CD4-positive, alpha-beta T cell (primary cell): ENCODE measurements at regions not wholly inside any gene's neighbourhood (a gene's known extent, or its start where the extent isn't known, plus 50 kb on each side); places are given as distances from the start of the nearest gene placed in this dataset.

Source experiments
- ATAC-seq: fragments of 200-7000 bp; cut with Tn5 transposase; one replicate; pipeline ENCODE4 v1.10.0; 2022; ENCODE audit warnings: mild to moderate bottlenecking; ENCODE audit not compliant: poor library complexity
- CTCF ChIA-PET: fragments of 350-600 bp; sonication (Branson Sonifier 250); formaldehyde crosslinking; loops from one replicate; lab custom pipeline; 2021; ENCODE audit warnings: antibody characterized with exemption, inconsistent platforms; lab: Charles Lee
- POLR2A ChIA-PET: fragments of 350-600 bp; sonication (Branson Sonifier 250); formaldehyde crosslinking; loops from one replicate; lab custom pipeline; 2021; ENCODE audit warnings: antibody characterized with exemption, inconsistent platforms; lab: Charles Lee
- DNase-seq, 14 experiments: peaks; one replicate each; pipeline ENCODE4 v3.0.0-alpha.2; 2013 to 2020; ENCODE audit warnings: mixed read lengths in 2 of 14
- H3K27ac ChIP-seq, 2 donors: one replicate each; pipeline versions ENCODE4 v1.5.1 to v1.7.0; 2013; ENCODE audit warnings: low read length in 2 of 2, low read depth in 1 of 2, mild to moderate bottlenecking in 1 of 2
- H3K27me3 ChIP-seq, 2 experiments: 1 replicate in 1 of 2; 2 replicates in 1 of 2; pipeline versions ENCODE4 v1.6.1 to v1.7.0; 2013; ENCODE audit warnings: low read length in 2 of 2, control low read depth in 1 of 2, mild to moderate bottlenecking in 1 of 2, moderate library complexity in 1 of 2; ENCODE audit not compliant: insufficient read depth in 2 of 2, control insufficient read depth in 1 of 2
- H3K36me3 ChIP-seq: one replicate; pipeline ENCODE4 v1.6.1; 2013; ENCODE audit warnings: low read length, control low read depth; ENCODE audit not compliant: insufficient read depth
- H3K4me1 ChIP-seq: one replicate; pipeline ENCODE4 v1.6.1; 2013; ENCODE audit warnings: low read length, control low read depth; ENCODE audit not compliant: insufficient read depth
- H3K4me3 ChIP-seq: one replicate; pipeline ENCODE4 v1.5.1; 2013; ENCODE audit warnings: mild to moderate bottlenecking, low read length, moderate library complexity
- H3K9me3 ChIP-seq, 2 experiments: 1 replicate in 1 of 2; 2 replicates in 1 of 2; pipeline versions ENCODE4 v1.6.1 to v1.7.0; 2013; ENCODE audit warnings: low read length in 2 of 2, mild to moderate bottlenecking in 2 of 2, control low read depth in 1 of 2, moderate library complexity in 1 of 2; ENCODE audit not compliant: control insufficient read depth in 1 of 2, insufficient read depth in 1 of 2
- H3K27ac Mint-ChIP-seq: one replicate; pipeline ENCODE4 v1.8.0; 2020; ENCODE audit warnings: mixed read lengths
- H3K27me3 Mint-ChIP-seq: one replicate; pipeline ENCODE4 v1.8.0; 2021; ENCODE audit warnings: mixed read lengths
- H3K36me3 Mint-ChIP-seq: one replicate; pipeline ENCODE4 v1.8.0; 2021; ENCODE audit warnings: low read depth, mixed read lengths
- H3K4me1 Mint-ChIP-seq: one replicate; pipeline ENCODE4 v1.8.0; 2021; ENCODE audit warnings: low read depth, mixed read lengths
- H3K4me3 Mint-ChIP-seq: one replicate; pipeline ENCODE4 v1.8.0; 2020; ENCODE audit warnings: mild to moderate bottlenecking, mixed read lengths
- H3K9me3 Mint-ChIP-seq: one replicate; pipeline ENCODE4 v1.8.0; 2020; ENCODE audit warnings: mixed read lengths
- CTCF ChIP-seq: fragments of 200-600 bp; IDR thresholded peaks from one replicate; pipeline ENCODE4 v1.8.0; 2022; ENCODE audit warnings: antibody characterized with exemption, mild to moderate bottlenecking
- intact Hi-C, 2 experiments: fragments of 100-400 bp; cut with DNase I in 1 of 2; cut with micrococcal nuclease in 1 of 2; formaldehyde crosslinking; loops; one replicate each; pipeline versions ENCODE4 v1.15.1 to v1.9.0; 2023 to 2025; cut with DNase I, micrococcal nuclease

GRCh38 chr2:175401956-175402469 is 220.5 kb upstream of the ATP5MC3 start:
- ATAC-seq (no peak), DNase-seq (no peak)
- Mint-ChIP-seq H3K27ac (no peak overlapping the region), H3K27me3 (peaks cover 24% of the 10 kb centered on the region), H3K4me3 (no peak overlapping the region), H3K9me3 (no peaks in the 10 kb centered on the region), H3K4me1 (no peaks in the 10 kb centered on the region), H3K36me3 (no peaks in the 10 kb centered on the region)
- Histone ChIP-seq H3K9me3 (no peaks in the 10 kb centered on the region), H3K27ac (no peak overlapping the region), H3K4me3 (no peak overlapping the region), H3K4me1 (no peaks in the 10 kb centered on the region), H3K36me3 (no peaks in the 10 kb centered on the region), H3K27me3 (no peaks in the 10 kb centered on the region)
- ChIA-PET POLR2A (no interaction called here), CTCF (no interaction called here)
- TF ChIP-seq CTCF: no peak
- intact Hi-C loops: no loop called here

GRCh38 chr2:175400975-175401374 is 219.5 kb upstream of the ATP5MC3 start:
- Mint-ChIP-seq H3K27me3 (peaks cover 24% of the 10 kb centered on the region), H3K9me3 (no peaks in the 10 kb centered on the region), H3K4me1 (no peaks in the 10 kb centered on the region), H3K27ac (no peak overlapping the region), H3K4me3 (no peak overlapping the region), H3K36me3 (no peaks in the 10 kb centered on the region)
- CTCF ChIA-PET: no interaction called here
- DNase-seq (no peak), ATAC-seq (no peak)
- H3K36me3 ChIP-seq: no peaks in the 10 kb centered on the region
- POLR2A ChIA-PET: no interaction called here
- H3K27ac ChIP-seq: no peak overlapping the region
- no peak for TF ChIP-seq CTCF
- H3K4me3 ChIP-seq: no peak overlapping the region
- no peaks in the 10 kb centered on the region for H3K4me1 ChIP-seq
- no peaks in the 10 kb centered on the region for H3K9me3 ChIP-seq
- intact Hi-C loops: no loop called here
- H3K27me3 ChIP-seq: no peaks in the 10 kb centered on the region

GRCh38 chr2:175399326-175399725 is 217.8 kb upstream of the ATP5MC3 start:
- Mint-ChIP-seq H3K4me1 (no peaks in the 10 kb centered on the region), H3K4me3 (no peak overlapping the region), H3K27me3 (peaks cover 28% of the 10 kb centered on the region), H3K27ac (no peak overlapping the region), H3K9me3 (no peaks in the 10 kb centered on the region), H3K36me3 (no peaks in the 10 kb centered on the region)
- H3K4me3 ChIP-seq: no peak overlapping the region
- CTCF ChIA-PET: no interaction called here
- no peak overlapping the region for H3K27ac ChIP-seq
- no peaks in the 10 kb centered on the region for H3K36me3 ChIP-seq
- H3K4me1 ChIP-seq: no peaks in the 10 kb centered on the region
- POLR2A ChIA-PET: no interaction called here
- TF ChIP-seq CTCF: no peak
- H3K9me3 ChIP-seq: no peaks in the 10 kb centered on the region
- intact Hi-C loops: no loop called here
- no peak for ATAC-seq
- DNase-seq: no peak
- H3K27me3 ChIP-seq: no peaks in the 10 kb centered on the region
